C4-2B (cell line): ENCODE measurements at regions not wholly inside any gene's neighbourhood (a gene's known extent, or its start where the extent isn't known, plus 50 kb on each side); places are given as distances from the start of the nearest gene placed in this dataset.

Experiments used
- H3K27ac ChIP-seq: fragments of 450-650 bp; 2 replicates; pipeline ENCODE4 v1.5.1; 2017
- ZFX ChIP-seq: fragments of 450-650 bp; IDR thresholded peaks from 2 replicates; pipeline ENCODE4 v1.6.1; 2017
- TF ChIP-seq, protein P1 (sequence below): fragments of 450-650 bp; conservative IDR thresholded peaks from 2 replicates; pipeline ENCODE4 v1.5.1; 2017; ENCODE audit warnings: mild to moderate bottlenecking

DNA sequence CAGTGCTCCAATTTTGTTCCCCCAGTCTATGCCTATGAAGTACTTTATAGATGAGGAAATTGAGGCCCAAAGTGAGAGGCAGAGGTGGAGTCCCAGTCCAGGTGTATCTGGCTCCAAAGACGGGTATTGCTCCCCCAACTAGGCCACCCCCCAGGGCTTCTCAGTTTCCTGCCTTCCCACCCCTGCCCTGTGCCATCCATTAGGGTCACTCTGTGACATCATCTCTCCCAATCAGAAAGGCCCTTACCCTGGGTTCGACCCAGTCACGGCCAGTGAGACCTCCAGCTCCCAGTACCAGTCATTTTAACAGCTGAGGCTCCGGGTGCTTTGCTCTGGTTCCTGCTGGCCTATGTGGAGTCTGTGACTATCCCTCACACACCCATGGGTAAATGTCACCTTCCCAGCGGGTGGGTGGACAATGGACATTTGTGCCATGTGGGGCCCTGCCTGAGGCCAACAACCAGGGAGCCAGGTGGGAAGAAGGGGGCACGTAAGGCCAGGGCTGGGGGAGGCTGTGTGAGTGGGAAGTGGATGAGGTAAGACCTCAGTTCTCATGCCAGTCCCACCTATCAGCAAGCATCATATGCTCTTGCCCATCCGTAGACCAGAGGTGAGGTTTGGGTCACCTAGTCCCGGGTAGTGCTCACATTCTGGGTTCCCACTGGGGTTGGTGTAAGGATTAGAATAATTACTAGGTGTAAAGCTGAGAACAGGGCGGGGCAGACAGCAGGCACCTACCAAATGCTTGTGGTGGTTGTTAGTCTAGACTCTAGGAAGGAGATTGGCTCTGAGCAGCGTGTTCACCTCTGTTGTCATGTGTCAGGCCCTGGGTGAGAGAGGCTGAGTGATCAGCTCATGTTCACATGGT lies 685.9 kb downstream of the MATN1 start:
- no peak overlapping the region for H3K27ac ChIP-seq
- no peak for TF ChIP-seq ZFX
- TF ChIP-seq, protein P1, sequence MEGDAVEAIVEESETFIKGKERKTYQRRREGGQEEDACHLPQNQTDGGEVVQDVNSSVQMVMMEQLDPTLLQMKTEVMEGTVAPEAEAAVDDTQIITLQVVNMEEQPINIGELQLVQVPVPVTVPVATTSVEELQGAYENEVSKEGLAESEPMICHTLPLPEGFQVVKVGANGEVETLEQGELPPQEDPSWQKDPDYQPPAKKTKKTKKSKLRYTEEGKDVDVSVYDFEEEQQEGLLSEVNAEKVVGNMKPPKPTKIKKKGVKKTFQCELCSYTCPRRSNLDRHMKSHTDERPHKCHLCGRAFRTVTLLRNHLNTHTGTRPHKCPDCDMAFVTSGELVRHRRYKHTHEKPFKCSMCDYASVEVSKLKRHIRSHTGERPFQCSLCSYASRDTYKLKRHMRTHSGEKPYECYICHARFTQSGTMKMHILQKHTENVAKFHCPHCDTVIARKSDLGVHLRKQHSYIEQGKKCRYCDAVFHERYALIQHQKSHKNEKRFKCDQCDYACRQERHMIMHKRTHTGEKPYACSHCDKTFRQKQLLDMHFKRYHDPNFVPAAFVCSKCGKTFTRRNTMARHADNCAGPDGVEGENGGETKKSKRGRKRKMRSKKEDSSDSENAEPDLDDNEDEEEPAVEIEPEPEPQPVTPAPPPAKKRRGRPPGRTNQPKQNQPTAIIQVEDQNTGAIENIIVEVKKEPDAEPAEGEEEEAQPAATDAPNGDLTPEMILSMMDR: no peak

DNA sequence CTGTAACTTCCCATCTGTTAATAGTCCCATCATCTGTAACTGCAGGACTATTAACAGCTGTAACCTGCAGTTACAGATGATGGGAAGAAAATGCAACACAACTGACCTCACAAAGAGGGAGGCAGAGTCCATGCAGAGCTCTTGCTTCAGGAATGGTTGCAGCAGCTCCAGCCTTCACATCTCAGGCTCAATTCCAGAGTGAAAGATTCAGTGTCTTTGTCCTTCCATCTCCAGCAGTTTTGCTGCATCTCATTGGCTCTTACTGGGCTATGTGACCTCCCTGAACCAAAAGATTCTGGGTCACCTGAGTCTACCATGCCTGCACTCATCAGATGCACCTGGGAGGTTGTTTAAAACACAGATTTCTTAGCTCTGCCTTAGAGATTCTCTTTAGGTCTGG lies 686.7 kb downstream of the MATN1 start:
- H3K27ac ChIP-seq: no peak overlapping the region
- TF ChIP-seq ZFX: no peak
- TF ChIP-seq, protein P1: no peak

DNA sequence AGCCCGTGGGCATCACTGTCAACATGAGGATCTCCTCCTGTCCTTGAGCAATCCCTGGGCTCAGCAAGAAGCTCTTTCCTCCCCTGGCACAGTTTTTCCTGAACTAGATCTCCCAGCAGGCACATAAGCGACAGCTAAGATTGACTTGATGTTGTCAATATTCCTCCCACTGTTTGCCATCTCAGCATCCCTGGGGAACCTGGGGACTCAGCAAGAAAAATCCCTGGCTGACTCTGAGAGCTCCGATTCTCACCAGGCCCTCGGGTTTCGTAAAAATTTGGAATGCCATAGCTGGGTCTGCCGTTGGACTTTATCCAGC lies 687.2 kb downstream of the MATN1 start:
- TF ChIP-seq, protein P1: no peak
- TF ChIP-seq ZFX: no peak

DNA sequence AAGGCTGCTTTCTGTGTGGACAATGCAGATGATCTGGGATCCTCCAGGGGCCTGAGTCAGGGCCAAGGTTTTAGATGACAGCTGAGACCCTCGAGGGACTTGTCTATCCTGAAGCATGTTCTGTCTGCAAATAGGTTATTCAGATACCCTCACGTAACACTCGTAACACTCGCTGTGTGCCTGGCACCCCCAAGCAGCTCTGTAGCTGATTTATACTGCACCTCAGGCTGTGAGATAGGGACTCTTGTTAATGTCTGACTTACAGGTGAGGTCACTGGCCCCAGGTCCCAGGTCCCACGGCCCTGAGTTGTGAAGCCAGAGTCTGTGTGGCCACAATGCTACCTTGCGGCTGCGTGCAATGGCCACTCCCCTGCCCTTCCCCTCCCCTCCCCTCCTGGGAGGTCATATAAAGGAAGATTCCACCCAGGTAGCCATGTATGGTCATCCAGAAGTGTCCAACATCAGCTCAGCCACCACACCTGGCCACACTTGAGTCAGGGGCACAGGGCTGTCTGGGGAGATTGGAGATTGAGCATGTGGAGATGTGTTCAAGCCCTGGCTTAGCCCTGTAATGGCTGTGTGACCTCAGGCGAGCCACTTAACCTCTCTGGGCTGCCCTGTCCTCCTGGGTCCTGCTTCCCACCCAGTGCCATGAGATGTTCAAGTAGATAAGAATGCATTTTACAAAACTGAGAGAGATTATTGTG lies 687.7 kb downstream of the MATN1 start:
- TF ChIP-seq, protein P1: no peak
- no peak for TF ChIP-seq ZFX
- no peak overlapping the region for H3K27ac ChIP-seq

More for the DNA sequence above, 687.2 kb downstream of the MATN1 start:
- no peak overlapping the region for H3K27ac ChIP-seq

DNA sequence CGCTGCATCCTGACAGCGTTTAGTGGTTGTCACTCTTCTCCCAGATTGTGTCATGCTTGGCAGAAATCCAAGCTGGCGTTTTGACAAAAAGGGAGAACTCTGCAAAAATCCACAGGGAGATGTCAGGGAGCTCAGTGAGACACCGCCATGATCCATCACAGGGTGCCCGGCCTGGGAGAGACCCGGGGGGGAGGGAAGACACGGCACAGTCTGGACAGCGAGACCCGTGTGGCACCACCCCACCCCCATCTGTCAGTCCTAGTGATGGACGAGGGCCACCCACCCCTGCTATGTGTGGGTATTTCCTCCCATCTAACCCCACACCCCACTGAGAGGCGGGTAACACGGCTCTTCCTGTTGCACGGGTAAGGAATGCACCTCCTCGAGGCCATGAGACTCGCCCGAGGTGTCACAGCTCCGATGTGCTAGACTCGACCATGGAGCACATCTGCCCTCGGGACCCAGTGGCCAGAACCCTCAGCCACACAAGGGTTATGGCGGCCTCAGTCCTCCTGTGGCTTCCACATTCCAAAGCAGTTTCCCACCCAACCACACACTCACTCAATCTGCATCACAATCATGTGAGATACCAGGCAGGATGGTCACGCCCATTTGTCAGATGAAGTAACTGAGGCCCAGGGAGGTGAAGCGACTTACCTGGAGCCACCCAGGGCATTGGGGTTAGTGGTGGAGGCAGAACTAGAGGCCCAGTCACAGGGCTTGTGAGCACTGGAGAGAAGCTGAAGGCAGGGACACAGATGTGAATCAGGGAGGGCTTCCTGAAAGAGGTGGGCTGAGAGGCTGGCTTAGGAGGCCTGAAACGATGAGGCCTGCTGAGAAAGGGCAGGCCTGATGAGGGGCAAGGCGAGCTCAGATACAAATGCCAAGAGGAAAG lies 688.5 kb downstream of the MATN1 start:
- TF ChIP-seq, protein P1: no peak
- no peak for TF ChIP-seq ZFX
- no peak overlapping the region for H3K27ac ChIP-seq

DNA sequence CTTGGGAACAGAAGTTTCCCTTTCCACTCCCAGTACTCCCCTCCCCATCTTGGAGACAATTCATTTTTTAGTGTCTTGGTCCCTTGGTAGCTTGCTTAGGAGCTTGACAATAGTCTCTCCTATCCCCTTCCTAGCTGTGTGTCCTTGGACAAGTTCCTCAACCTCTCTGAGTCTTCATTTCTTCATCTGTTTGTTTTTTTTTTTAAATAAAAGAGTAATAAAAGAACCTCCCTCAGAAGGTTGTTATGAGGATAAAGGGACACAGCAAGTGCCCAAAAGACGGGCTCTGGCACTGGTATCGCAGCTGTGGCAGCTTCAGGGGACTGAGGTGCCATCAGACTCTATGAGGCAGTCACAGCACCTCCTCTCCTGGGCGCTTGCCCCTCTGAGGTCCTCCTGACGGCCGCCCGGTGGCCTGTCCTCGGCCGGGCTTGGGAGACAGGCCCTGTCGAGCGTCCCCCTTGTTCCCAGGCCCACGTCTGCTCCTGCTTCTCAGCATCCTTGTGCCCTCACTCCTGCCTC lies 689.2 kb downstream of the MATN1 start:
- H3K27ac ChIP-seq: no peak overlapping the region
- TF ChIP-seq ZFX: no peak
- TF ChIP-seq, protein P1: no peak
